ENCODE measurements at regions not wholly inside any gene's neighbourhood (a gene's known extent, or its start where the extent isn't known, plus 50 kb on each side); places are given as distances from the start of the nearest gene placed in this dataset.

GRCh38 chr3:6560259-6560658 is 300.7 kb upstream of the GRM7 start:
- TF ChIP-seq CTCF (IDR thresholded peaks at IDR 0.05) = no peak
- TF ChIP-seq POLR2A (IDR thresholded peaks at IDR 0.05) = no peak
- no peak for TF ChIP-seq POLR2AphosphoS5 (IDR thresholded peaks at IDR 0.05)

All from prostate gland (tissue), 2 donors.